BE2C (cell line): ENCODE measurements at regions not wholly inside any gene's neighbourhood (a gene's known extent, or its start where the extent isn't known, plus 50 kb on each side); places are given as distances from the start of the nearest gene placed in this dataset.

Source experiments
- DNase-seq: peaks from one replicate; pipeline ENCODE4 v3.0.0-alpha.2; 2020
- H3K27me3 ChIP-seq: fragments of 250-450 bp; sonication (Bioruptor Pico); 2 replicates; pipeline ENCODE4 v1.5.1; 2020; ENCODE audit warnings: mild to moderate bottlenecking
- H3K36me3 ChIP-seq: fragments of 250-450 bp; sonication (Bioruptor Pico); 2 replicates; pipeline ENCODE4 v1.5.1; 2020; ENCODE audit warnings: mild to moderate bottlenecking
- H3K4me1 ChIP-seq: fragments of 250-450 bp; sonication (Bioruptor Pico); 2 replicates; pipeline ENCODE4 v1.5.1; 2020
- H3K4me3 ChIP-seq: 2 replicates; pipeline ENCODE4 v1.5.1; 2011; ENCODE audit warnings: low read depth, low read length
- H3K9me3 ChIP-seq: fragments of 250-450 bp; sonication (Bioruptor Pico); 2 replicates; pipeline ENCODE4 v1.5.1; 2020
- CTCF ChIP-seq: IDR thresholded peaks from 2 replicates; pipeline ENCODE4 v1.5.1; 2012; ENCODE audit warnings: mild to moderate bottlenecking, low read depth, low read length

GRCh38 chr13:109485136-109485794 lies 301.1 kb downstream of the IRS2 start:
- Histone ChIP-seq H3K9me3 (no peaks in the 10 kb centered on the region; the same call in none of the 2 replicates), H3K27me3 (no peaks in the 10 kb centered on the region), H3K36me3 (no peaks in the 10 kb centered on the region), H3K4me3 (no peak overlapping the region), H3K4me1 (peaks cover under 1% of the 10 kb centered on the region)
- no peak for TF ChIP-seq CTCF
- no peak for DNase-seq

GRCh38 chr13:109483284-109483683 lies 303.1 kb downstream of the IRS2 start:
- Histone ChIP-seq H3K36me3 (no peaks in the 10 kb centered on the region), H3K4me3 (no peak overlapping the region), H3K9me3 (no peaks in the 10 kb centered on the region; the same call in 1 of the 2 replicates), H3K4me1 (peaks cover 4% of the 10 kb centered on the region), H3K27me3 (no peaks in the 10 kb centered on the region)
- no peak for TF ChIP-seq CTCF
- DNase-seq: no peak

GRCh38 chr13:109481040-109481439 lies 305.3 kb downstream of the IRS2 start:
- Histone ChIP-seq H3K27me3 (no peaks in the 10 kb centered on the region), H3K4me3 (no peak overlapping the region), H3K4me1 (peaks cover 4% of the 10 kb centered on the region), H3K9me3 (no peaks in the 10 kb centered on the region; the same call in 1 of the 2 replicates), H3K36me3 (no peaks in the 10 kb centered on the region)
- no peak for TF ChIP-seq CTCF
- no peak for DNase-seq

GRCh38 chr13:109480011-109480955 lies 306.1 kb downstream of the IRS2 start:
- no peak for DNase-seq
- Histone ChIP-seq H3K27me3 (no peaks in the 10 kb centered on the region), H3K4me1 (peaks cover 4% of the 10 kb centered on the region), H3K4me3 (no peak overlapping the region), H3K36me3 (no peaks in the 10 kb centered on the region), H3K9me3 (no peaks in the 10 kb centered on the region; the same call in 1 of the 2 replicates)
- no peak for TF ChIP-seq CTCF

- no peaks in the 10 kb centered on the region for H3K27me3 ChIP-seq
- no peaks in the 10 kb centered on the region for H3K36me3 ChIP-seq
- H3K9me3 ChIP-seq: no peaks in the 10 kb centered on the region; the same call in 1 of the 2 replicates
- no peak overlapping the region for H3K4me3 ChIP-seq
- no peak for DNase-seq
- H3K4me1 ChIP-seq: peaks cover 4% of the 10 kb centered on the region
- no peak for TF ChIP-seq CTCF
Measured at GRCh38 chr13:109479534-109479933, 306.8 kb downstream of the IRS2 start.
